GM10266 (cell line): ENCODE measurements at regions not wholly inside any gene's neighbourhood (a gene's known extent, or its start where the extent isn't known, plus 50 kb on each side); places are given as distances from the start of the nearest gene placed in this dataset.

Source experiments
- DNase-seq: peaks from one replicate; pipeline ENCODE4 v3.0.0; 2012; ENCODE audit errors: extremely low spot score
- CTCF ChIP-seq: IDR thresholded peaks from 2 replicates; pipeline ENCODE4 v1.5.1; 2012; ENCODE audit warnings: mild to moderate bottlenecking, low read depth; ENCODE audit not compliant: control insufficient read depth, insufficient read depth; ENCODE audit errors: missing control alignments

GRCh38 chr5:2523180-2523579, 228.3 kb downstream of the IRX2 start:
- DNase-seq, result no peak
- TF ChIP-seq CTCF, result no peak

GRCh38 chr5:2522372-2522771, 229.1 kb downstream of the IRX2 start:
- TF ChIP-seq CTCF, result no peak
- no peak for DNase-seq

GRCh38 chr5:2519153-2519552, 232.3 kb downstream of the IRX2 start:
- TF ChIP-seq CTCF, result no peak

GRCh38 chr5:2517451-2517850, 234.0 kb downstream of the IRX2 start:
- no peak for DNase-seq
- no peak for TF ChIP-seq CTCF

More at GRCh38 chr5:2519153-2519552, 232.3 kb downstream of the IRX2 start:
- no peak for DNase-seq

- TF ChIP-seq CTCF, result no peak
- DNase-seq, result no peak
Measured at GRCh38 chr5:2515180-2515764, 236.2 kb downstream of the IRX2 start.

- no peak for TF ChIP-seq CTCF
- no peak for DNase-seq
Measured at GRCh38 chr5:2514484-2514883, 237.0 kb downstream of the IRX2 start.

GRCh38 chr5:2511706-2512105, 239.8 kb downstream of the IRX2 start:
- TF ChIP-seq CTCF, result no peak
- DNase-seq, result no peak
